Neural progenitor cell (in vitro differentiated cells): ENCODE measurements at regions not wholly inside any gene's neighbourhood (a gene's known extent, or its start where the extent isn't known, plus 50 kb on each side); places are given as distances from the start of the nearest gene placed in this dataset.

Experiments
- DNase-seq: peaks from one replicate; pipeline ENCODE4 v3.0.0-alpha.2; 2016; ENCODE audit warnings: low spot score
- H2AFZ ChIP-seq: fragments of 200-600 bp; sonication (generic); replicated peaks from 2 replicates; pipeline ENCODE4 v1.6.1; 2016; ENCODE audit warnings: antibody characterized with exemption
- H3F3A ChIP-seq: fragments of 200-600 bp; sonication (generic); 2 replicates; pipeline ENCODE4 v1.6.1; 2016; ENCODE audit warnings: antibody characterized with exemption, low read depth
- H3K27ac ChIP-seq: fragments of 200-600 bp; sonication (generic); 2 replicates; pipeline ENCODE4 v1.5.1; 2016; ENCODE audit warnings: mild to moderate bottlenecking
- H3K27me3 ChIP-seq: fragments of 200-600 bp; sonication (generic); 2 replicates; pipeline ENCODE4 v1.6.1; 2016; ENCODE audit warnings: mild to moderate bottlenecking, moderate library complexity
- H3K36me3 ChIP-seq: fragments of 200-600 bp; sonication (generic); 2 replicates; pipeline ENCODE4 v1.5.1; 2016
- H3K4me1 ChIP-seq: fragments of 200-600 bp; sonication (generic); 2 replicates; pipeline ENCODE4 v1.6.1; 2016; ENCODE audit warnings: mixed run types
- H3K4me2 ChIP-seq: fragments of 200-600 bp; sonication (generic); 2 replicates; pipeline ENCODE4 v1.6.1; 2016
- H3K4me3 ChIP-seq: fragments of 200-600 bp; sonication (generic); 2 replicates; pipeline ENCODE4 v1.5.1; 2016
- H3K79me2 ChIP-seq: fragments of 200-600 bp; sonication (generic); 2 replicates; pipeline ENCODE4 v1.6.1; 2016; ENCODE audit warnings: low read depth
- H3K9ac ChIP-seq: fragments of 200-600 bp; sonication (generic); 2 replicates; pipeline ENCODE4 v1.6.1; 2016
- H3K9me3 ChIP-seq: fragments of 200-600 bp; sonication (generic); 2 replicates; pipeline ENCODE4 v1.5.1; 2016; ENCODE audit warnings: low read depth
- H4K20me1 ChIP-seq: fragments of 200-600 bp; sonication (generic); 2 replicates; pipeline ENCODE4 v1.6.1; 2016; ENCODE audit warnings: low read depth
- H3K27ac Mint-ChIP-seq: 3 replicates; pipeline ENCODE4 v1.8.0; 2021; ENCODE audit warnings: mixed read lengths
- H3K27me3 Mint-ChIP-seq: 2 replicates; pipeline ENCODE4 v1.8.0; 2022; ENCODE audit warnings: low read depth, mild to moderate bottlenecking, inconsistent platforms, moderate library complexity, mixed read lengths; ENCODE audit not compliant: insufficient read depth
- H3K36me3 Mint-ChIP-seq: 3 replicates; pipeline ENCODE4 v1.8.0; 2021; ENCODE audit warnings: mixed read lengths
- H3K4me1 Mint-ChIP-seq: 3 replicates; pipeline ENCODE4 v1.8.0; 2021; ENCODE audit warnings: mixed read lengths
- H3K4me3 Mint-ChIP-seq: 3 replicates; pipeline ENCODE4 v1.8.0; 2021; ENCODE audit warnings: mild to moderate bottlenecking, moderate library complexity, mixed read lengths
- H3K9me3 Mint-ChIP-seq: 3 replicates; pipeline ENCODE4 v1.8.0; 2020; ENCODE audit warnings: mixed read lengths
- CTCF ChIP-seq: fragments of 200-600 bp; sonication (generic); IDR thresholded peaks from 2 replicates; pipeline ENCODE4 v1.5.1; 2017; ENCODE audit warnings: antibody characterized with exemption, mild to moderate bottlenecking
- EZH2 ChIP-seq: fragments of 200-600 bp; sonication (generic); IDR thresholded peaks from 2 replicates; pipeline ENCODE4 v1.6.1; 2017; ENCODE audit warnings: antibody characterized with exemption, mild to moderate bottlenecking, moderate library complexity
- EZH2phosphoT487 ChIP-seq: fragments of 200-600 bp; sonication (generic); IDR thresholded peaks from 2 replicates; pipeline ENCODE4 v1.6.1; 2017; ENCODE audit warnings: antibody characterized with exemption

GRCh38 chr22:47324435-47324990 lies 562.1 kb downstream of the TBC1D22A start:
- no peaks in the 10 kb centered on the region for H3K36me3 ChIP-seq
- H3K4me1 ChIP-seq: no peaks in the 10 kb centered on the region
- H3K4me2 ChIP-seq: no peak overlapping the region
- Mint-ChIP-seq H3K9me3 (peaks cover 15% of the 10 kb centered on the region), H3K4me3 (no peak overlapping the region), H3K27ac (no peak overlapping the region), H3K36me3 (no peaks in the 10 kb centered on the region), H3K4me1 (no peaks in the 10 kb centered on the region), H3K27me3 (peaks cover 6% of the 10 kb centered on the region)
- H3K4me3 ChIP-seq: no peak overlapping the region
- no peaks in the 10 kb centered on the region for H3K79me2 ChIP-seq
- H3K27me3 ChIP-seq: no peaks in the 10 kb centered on the region
- H3K27ac ChIP-seq: no peak overlapping the region
- H3K9ac ChIP-seq: no peak overlapping the region
- H3F3A ChIP-seq: no peaks in the 10 kb centered on the region
- H3K9me3 ChIP-seq: no peaks in the 10 kb centered on the region
- no peak for TF ChIP-seq CTCF
- no peak for TF ChIP-seq EZH2phosphoT487
- no peak for TF ChIP-seq EZH2
- H4K20me1 ChIP-seq: no peaks in the 10 kb centered on the region
- no peak for DNase-seq
- H2AFZ ChIP-seq: no peak overlapping the region

- H4K20me1 ChIP-seq: no peaks in the 10 kb centered on the region
- Mint-ChIP-seq H3K27me3 (peaks cover 6% of the 10 kb centered on the region), H3K4me3 (no peak overlapping the region), H3K27ac (no peak overlapping the region), H3K36me3 (no peaks in the 10 kb centered on the region), H3K9me3 (peaks cover 14% of the 10 kb centered on the region), H3K4me1 (no peaks in the 10 kb centered on the region)
- no peak overlapping the region for H3K9ac ChIP-seq
- H3K27ac ChIP-seq: no peak overlapping the region
- no peaks in the 10 kb centered on the region for H3F3A ChIP-seq
- no peak overlapping the region for H3K4me3 ChIP-seq
- no peak overlapping the region for H3K4me2 ChIP-seq
- H2AFZ ChIP-seq: no peak overlapping the region
- TF ChIP-seq EZH2phosphoT487: no peak
- no peak for TF ChIP-seq CTCF
- TF ChIP-seq EZH2: no peak
- H3K27me3 ChIP-seq: no peaks in the 10 kb centered on the region
- H3K36me3 ChIP-seq: no peaks in the 10 kb centered on the region
- no peak for DNase-seq
- no peaks in the 10 kb centered on the region for H3K79me2 ChIP-seq
- H3K9me3 ChIP-seq: peaks cover 5% of the 10 kb centered on the region
- no peaks in the 10 kb centered on the region for H3K4me1 ChIP-seq
Measured at GRCh38 chr22:47323518-47323917, 561.1 kb downstream of the TBC1D22A start.

- H3K27ac Mint-ChIP-seq: no peak overlapping the region
- H3K4me1 Mint-ChIP-seq: no peaks in the 10 kb centered on the region
- Histone ChIP-seq H3K4me3 (no peak overlapping the region), H3K36me3 (no peaks in the 10 kb centered on the region), H3K27me3 (no peaks in the 10 kb centered on the region), H3K27ac (no peak overlapping the region), H2AFZ (no peak overlapping the region), H3F3A (no peaks in the 10 kb centered on the region), H3K9me3 (peaks cover 5% of the 10 kb centered on the region), H3K9ac (no peak overlapping the region), H4K20me1 (no peaks in the 10 kb centered on the region), H3K79me2 (no peaks in the 10 kb centered on the region), H3K4me1 (no peaks in the 10 kb centered on the region), H3K4me2 (no peak overlapping the region)
- peaks cover 2% of the 10 kb centered on the region for H3K27me3 Mint-ChIP-seq
- no peak overlapping the region for H3K4me3 Mint-ChIP-seq
- TF ChIP-seq EZH2: no peak
- no peak for TF ChIP-seq CTCF
- no peak for TF ChIP-seq EZH2phosphoT487
- DNase-seq: no peak
- H3K36me3 Mint-ChIP-seq: no peaks in the 10 kb centered on the region
- H3K9me3 Mint-ChIP-seq: peaks cover 12% of the 10 kb centered on the region
Measured at GRCh38 chr22:47322854-47323253, 560.4 kb downstream of the TBC1D22A start.
